NCI-H1048 (cell line): ENCODE measurements at regions not wholly inside any gene's neighbourhood (a gene's known extent, or its start where the extent isn't known, plus 50 kb on each side); places are given as distances from the start of the nearest gene placed in this dataset.
"Not testable (repeated sequence)": the region's sequence is repeated elsewhere in the genome, so short reads cannot be mapped to it uniquely, and the experiment has no call there.

ENCODE experiments used
- DNase-seq: peaks from one replicate; lab custom pipeline; 2025; lab: John Stamatoyannopoulos, UW

GRCh38 chr14:48260394-48261295, 585.2 kb upstream of the MDGA2 start:
- not testable (repeated sequence) for DNase-seq

DNA sequence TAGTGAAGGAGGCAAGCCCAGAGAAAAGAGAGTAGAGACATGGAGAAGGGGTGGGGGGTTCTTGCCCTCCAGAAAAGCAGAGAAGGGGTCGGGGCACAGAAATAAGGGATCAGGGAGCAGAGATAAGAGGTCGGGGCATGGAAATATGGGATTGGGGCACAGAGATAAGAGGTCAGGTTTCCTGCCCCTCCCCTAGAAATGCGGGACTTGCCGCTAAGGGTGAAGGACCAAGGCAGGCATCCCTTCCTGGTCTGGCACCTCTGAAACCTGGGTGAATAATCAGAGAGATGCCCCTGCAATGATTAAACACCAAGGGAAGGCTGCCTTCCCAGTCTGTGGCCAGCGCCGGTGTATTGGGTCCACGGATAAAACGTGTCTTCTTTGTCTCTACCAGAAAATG, 584.5 kb upstream of the MDGA2 start:
- DNase-seq, result not testable (repeated sequence)

DNA sequence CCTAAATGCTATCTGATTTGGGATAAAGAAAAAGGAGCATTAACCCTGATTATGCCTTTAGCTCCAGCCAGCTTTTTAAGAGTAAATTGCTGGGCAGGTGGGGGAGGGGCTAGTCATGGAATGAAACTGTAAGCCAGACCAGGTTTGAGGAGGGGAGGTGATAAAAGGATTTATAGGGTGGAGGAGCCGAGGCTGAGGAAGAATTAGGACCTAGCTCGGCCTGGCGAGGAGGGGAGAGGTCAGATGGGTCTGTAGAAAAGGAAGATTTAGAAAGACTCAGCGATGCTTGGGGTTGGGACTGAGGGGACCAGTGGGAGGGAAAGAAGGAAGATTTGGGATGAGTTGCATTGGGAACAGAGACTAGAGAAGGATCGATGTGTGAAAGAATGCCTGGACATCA, 583.8 kb upstream of the MDGA2 start:
- not testable (repeated sequence) for DNase-seq

- not testable (repeated sequence) for DNase-seq
Measured at GRCh38 chr14:48258703-48259102, 583.3 kb upstream of the MDGA2 start.

GRCh38 chr14:48253020-48253419, 577.6 kb upstream of the MDGA2 start:
- no peak for DNase-seq

GRCh38 chr14:48251290-48251689, 575.9 kb upstream of the MDGA2 start:
- no peak for DNase-seq

DNA sequence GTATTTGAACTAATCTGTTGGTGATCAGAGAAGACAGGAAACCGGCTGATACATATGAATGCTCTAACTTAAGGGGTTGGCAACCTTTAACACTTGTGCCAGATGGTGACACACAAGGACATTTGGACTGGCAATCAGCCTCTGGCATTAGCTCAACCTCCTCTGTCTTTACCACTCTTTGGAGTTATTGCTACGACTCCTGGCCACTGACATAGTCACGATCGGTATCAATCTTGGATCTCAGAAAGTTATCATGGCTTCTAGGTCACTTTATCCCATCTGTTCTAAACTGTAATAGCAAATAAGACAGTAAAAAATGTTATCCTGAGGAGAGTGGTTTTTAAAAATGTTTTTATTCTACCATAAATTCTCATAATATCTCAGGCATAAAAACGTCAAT, 575.2 kb upstream of the MDGA2 start:
- DNase-seq, result no peak

GRCh38 chr14:48247977-48248376, 572.6 kb upstream of the MDGA2 start:
- no peak for DNase-seq

DNA sequence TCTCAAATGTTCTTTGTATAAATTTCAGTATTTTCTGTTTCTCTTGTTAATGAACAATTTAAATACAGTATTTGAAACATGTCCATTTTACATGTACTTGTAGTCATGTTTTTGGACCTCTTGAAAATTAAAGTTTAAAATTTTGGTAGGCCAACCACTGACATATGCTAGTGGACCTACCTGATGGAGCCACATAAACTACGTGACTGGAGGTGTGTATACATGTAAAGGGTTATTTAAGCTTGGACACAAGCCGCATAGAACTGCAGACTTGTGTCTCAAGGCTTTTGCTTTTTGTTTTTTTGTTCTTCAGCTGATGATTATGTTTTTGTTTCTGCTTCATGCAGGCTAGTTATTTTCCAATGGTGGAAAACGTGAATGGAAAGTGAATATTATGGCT, 568.5 kb upstream of the MDGA2 start:
- no peak for DNase-seq

GRCh38 chr14:48229091-48229490, 553.7 kb upstream of the MDGA2 start:
- DNase-seq, result no peak

DNA sequence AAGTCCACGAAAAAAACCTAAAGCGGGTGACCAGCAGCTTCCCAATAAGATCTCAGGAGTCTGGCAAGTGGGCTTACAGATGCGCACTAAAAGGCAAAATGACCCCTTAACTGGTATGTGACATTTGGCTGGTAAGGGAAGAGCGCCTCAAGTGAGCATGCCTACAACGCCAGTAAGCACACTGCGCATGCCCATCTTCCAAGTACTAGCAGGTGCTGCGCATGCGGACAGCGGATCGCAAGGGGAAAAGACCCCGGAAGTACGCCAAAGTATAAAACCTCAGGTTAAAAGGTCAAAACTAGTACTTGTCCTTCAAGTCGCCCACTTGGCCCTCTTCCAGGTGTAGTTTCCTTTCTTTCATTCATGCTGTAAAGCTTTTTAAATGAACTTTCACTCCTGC, 518.5 kb upstream of the MDGA2 start:
- DNase-seq, result no peak

GRCh38 chr14:48149624-48150023, 474.2 kb upstream of the MDGA2 start:
- not testable (repeated sequence) for DNase-seq

DNA sequence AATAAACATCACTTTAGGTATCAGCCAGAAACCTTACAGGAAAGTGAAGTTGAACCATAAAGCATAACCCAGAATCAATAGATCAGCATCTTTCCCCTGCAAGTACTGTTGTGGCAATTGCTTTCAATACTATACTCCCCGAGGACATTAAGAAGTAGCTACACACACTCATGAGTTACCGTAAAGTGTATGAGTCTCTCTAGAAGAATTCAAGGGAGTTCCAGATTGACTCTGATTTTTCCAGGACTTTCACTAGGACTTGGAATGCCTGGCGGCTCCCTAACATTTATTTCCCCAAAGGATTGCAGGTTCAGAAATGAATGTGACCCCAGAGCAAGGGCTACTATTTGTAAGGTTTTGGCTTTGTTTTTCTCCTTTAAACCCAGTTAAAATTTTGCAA, 465.4 kb upstream of the MDGA2 start:
- DNase-seq, result no peak

GRCh38 chr14:48129472-48129871, 454.1 kb upstream of the MDGA2 start:
- DNase-seq, result no peak

DNA sequence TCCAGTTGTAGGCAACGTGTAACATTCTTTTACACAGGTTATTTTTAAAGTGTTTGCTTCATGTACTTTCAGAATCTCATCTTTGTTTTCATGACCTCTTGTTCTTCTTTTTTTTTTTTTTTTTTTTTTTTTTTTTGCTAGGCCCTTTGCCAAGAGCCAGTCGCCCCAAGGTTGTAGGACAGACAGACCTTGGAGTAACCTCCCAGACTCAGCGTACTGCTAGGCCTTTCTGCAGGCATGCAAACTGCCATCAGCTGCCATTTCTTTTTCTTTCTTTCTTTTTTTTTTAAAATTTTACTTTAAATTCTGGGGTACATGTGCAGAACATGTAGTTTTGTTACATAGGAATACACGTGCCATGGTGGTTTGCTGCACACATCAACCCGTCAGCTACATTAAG, 452.3 kb upstream of the MDGA2 start:
- DNase-seq, result no peak

DNA sequence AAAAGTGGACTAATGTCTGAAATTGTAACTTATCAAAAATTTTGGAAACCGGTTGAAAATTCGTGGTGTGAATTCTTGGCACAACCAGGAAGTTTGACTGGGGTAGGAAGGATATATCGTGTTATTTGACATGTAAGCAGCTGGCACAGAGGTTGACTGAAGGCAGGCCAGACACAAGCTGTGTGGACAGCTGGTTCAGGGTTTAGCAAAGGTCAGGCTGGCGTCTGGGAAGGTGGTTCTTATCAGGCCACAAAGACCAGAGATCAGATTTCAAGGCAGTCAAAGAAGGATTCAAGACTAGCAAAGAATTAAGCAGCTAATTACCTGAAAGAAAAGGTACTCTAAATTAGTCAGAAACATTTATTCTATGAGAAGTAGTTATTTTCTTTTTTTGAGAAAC, 450.2 kb upstream of the MDGA2 start:
- DNase-seq, result no peak

DNA sequence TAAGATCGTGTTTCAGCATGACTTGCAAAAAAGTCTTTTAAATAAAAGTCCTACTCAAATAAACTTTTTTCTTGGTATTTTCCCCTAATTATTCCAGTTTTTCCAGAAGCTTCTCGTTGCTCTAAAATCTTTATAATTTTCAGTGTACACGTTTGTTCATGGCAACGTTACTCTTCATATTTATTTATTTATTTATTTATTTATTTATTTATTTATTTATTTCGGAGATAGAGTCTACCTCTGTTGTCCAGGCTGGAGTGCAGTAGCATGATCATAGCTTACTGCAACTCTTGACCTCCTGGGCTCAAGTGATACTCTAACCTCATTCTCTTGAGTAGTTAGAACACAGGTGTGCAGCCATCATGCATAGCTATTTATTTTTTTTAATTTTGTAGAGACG, 438.3 kb upstream of the MDGA2 start:
- DNase-seq, result no peak

GRCh38 chr14:48111151-48111550, 435.7 kb upstream of the MDGA2 start:
- no peak for DNase-seq

- DNase-seq, result no peak
Measured at GRCh38 chr14:48107646-48108045, 432.2 kb upstream of the MDGA2 start.

GRCh38 chr14:48096897-48097296, 421.5 kb upstream of the MDGA2 start:
- DNase-seq, result no peak

DNA sequence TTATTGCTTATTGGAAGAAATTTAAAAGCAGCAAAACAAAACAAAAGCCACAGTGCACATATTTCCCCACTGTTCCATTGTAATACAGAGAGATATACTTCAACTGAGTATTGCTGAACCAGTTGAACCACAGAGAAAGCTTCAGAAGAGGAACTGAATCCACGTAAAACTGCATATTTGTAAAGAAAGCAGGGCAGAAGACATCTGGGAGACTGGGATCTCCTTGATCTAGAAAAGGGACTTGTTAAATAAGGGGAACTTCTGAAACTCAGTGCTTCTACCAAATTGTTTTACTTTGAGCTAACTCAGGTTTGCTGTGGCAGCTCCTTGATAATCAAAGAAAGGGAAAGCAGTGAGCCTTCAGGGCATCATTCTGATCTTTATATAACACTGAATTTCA, 411.1 kb upstream of the MDGA2 start:
- DNase-seq, result no peak

DNA sequence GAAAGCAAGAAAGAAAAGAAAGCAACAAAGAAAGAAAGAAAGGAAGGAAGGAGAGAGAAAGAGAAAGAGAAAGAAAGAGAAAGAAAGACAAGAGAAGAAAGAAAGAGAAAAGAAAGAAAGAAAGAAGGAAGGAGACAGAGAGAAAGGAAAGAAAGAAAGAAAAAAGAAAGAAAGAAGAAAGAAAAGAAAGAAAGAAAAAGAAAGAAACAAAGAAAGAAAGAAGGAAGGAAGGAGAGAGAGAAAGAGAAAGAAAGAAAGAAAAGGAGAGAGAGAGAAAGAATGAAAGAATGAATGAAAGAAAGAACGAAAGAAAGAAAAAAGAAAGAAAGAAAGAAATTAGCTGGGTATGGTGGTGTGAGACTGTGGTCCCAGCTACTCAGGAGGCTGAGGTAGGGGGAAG, 400.1 kb upstream of the MDGA2 start:
- no peak for DNase-seq

GRCh38 chr14:48052973-48053372, 377.6 kb upstream of the MDGA2 start:
- no peak for DNase-seq

GRCh38 chr14:48035836-48036235, 360.4 kb upstream of the MDGA2 start:
- no peak for DNase-seq
